ENCODE measurements at regions not wholly inside any gene's neighbourhood (a gene's known extent, or its start where the extent isn't known, plus 50 kb on each side); places are given as distances from the start of the nearest gene placed in this dataset.

GRCh38 chr17:31792007-31792585, 66.9 kb downstream of the COPRS start:
- TF ChIP-seq POLR2A (IDR thresholded peaks at IDR 0.05) (no peak), CTCF (IDR thresholded peaks at IDR 0.05) (no peak)
